ENCODE measurements at regions not wholly inside any gene's neighbourhood (a gene's known extent, or its start where the extent isn't known, plus 50 kb on each side); places are given as distances from the start of the nearest gene placed in this dataset.

GRCh38 chr22:22348815-22349454, 104.3 kb downstream of the VPREB1 start (continued):
- TF ChIP-seq HNRNPK (IDR thresholded peaks at IDR 0.05; ENCODE audit: low read depth, low read length, poor library complexity, severe bottlenecking) = no peak
- no peak for TF ChIP-seq CREB5 (CRISPR knock-in tag; IDR thresholded peaks at IDR 0.05)
- TF ChIP-seq, protein P1, sequence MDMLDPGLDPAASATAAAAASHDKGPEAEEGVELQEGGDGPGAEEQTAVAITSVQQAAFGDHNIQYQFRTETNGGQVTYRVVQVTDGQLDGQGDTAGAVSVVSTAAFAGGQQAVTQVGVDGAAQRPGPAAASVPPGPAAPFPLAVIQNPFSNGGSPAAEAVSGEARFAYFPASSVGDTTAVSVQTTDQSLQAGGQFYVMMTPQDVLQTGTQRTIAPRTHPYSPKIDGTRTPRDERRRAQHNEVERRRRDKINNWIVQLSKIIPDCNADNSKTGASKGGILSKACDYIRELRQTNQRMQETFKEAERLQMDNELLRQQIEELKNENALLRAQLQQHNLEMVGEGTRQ (CRISPR knock-in tag; IDR thresholded peaks at IDR 0.05) = 0 out of 2 replicates have a peak, but pooled peaks have one; percentile 1
- peak; percentile 17 to 54; a peak in 1 of 4 replicates for TF ChIP-seq RCOR1 (IDR thresholded peaks at IDR 0.05; ENCODE audit: borderline replicate concordance in 1 of 2, low read depth in 2 of 2, low read length in 2 of 2)
- 0 out of 2 replicates have a peak, but pooled peaks have one; percentile 20 for TF ChIP-seq PRMT5 (CRISPR knock-in tag; IDR thresholded peaks at IDR 0.05)
- TF ChIP-seq TOE1 (IDR thresholded peaks at IDR 0.05; ENCODE audit: borderline replicate concordance) = no peak
- no peak for TF ChIP-seq TOE1 (CRISPR knock-in tag; IDR thresholded peaks at IDR 0.05; ENCODE audit: borderline replicate concordance, low read depth)
- 0 out of 2 replicates have a peak, but pooled peaks have one; percentile 38 for TF ChIP-seq ETS1 (conservative IDR thresholded peaks at IDR 0.05; ENCODE audit: control insufficient read depth, low read depth, low read length)
- TF ChIP-seq MBD2 (IDR thresholded peaks at IDR 0.05; ENCODE audit: borderline replicate concordance, low read depth) = no peak
- no peak for TF ChIP-seq NR4A1 (CRISPR knock-in tag; IDR thresholded peaks at IDR 0.05)
- no peak for TF ChIP-seq NR4A1 (tag; IDR thresholded peaks at IDR 0.05)
- TF ChIP-seq SRSF9 (IDR thresholded peaks at IDR 0.05; ENCODE audit: borderline replicate concordance, low read depth, low read length) = no peak
- TF ChIP-seq RUNX1 (IDR thresholded peaks at IDR 0.05; ENCODE audit: low read depth) = 0 out of 2 replicates have a peak, but pooled peaks have one; percentile 18
